Kidney (tissue), 13 donors: ENCODE measurements at regions not wholly inside any gene's neighbourhood (a gene's known extent, or its start where the extent isn't known, plus 50 kb on each side); places are given as distances from the start of the nearest gene placed in this dataset.

Source experiments
- DNase-seq, 5 donors: peaks; one replicate each; pipeline ENCODE4 v3.0.0-alpha.2; 2013 to 2020
- FAIRE-seq: peaks from 2 replicates; lab custom pipeline; 2012; peaks lifted over from hg19 to GRCh38; lab: Jason Lieb, UNC
- H3K27ac ChIP-seq, 2 donors: one replicate each; pipeline ENCODE4 v1.7.0; 2013; ENCODE audit warnings: low read depth in 2 of 2, low read length in 2 of 2, inconsistent platforms in 1 of 2
- H3K27me3 ChIP-seq: one replicate; pipeline ENCODE4 v1.7.1; 2013; ENCODE audit warnings: low read length, inconsistent platforms; ENCODE audit not compliant: control insufficient read depth, insufficient read depth
- H3K36me3 ChIP-seq, 3 donors: one replicate each; pipeline versions ENCODE4 v1.7.0 to v1.7.1; 2013; ENCODE audit warnings: low read length in 3 of 3, control low read depth in 1 of 3, inconsistent platforms in 1 of 3; ENCODE audit not compliant: insufficient read depth in 3 of 3, control insufficient read depth in 2 of 3
- H3K4me1 ChIP-seq, 3 donors: one replicate each; pipeline versions ENCODE4 v1.7.0 to v1.7.1; 2013; ENCODE audit warnings: low read length in 3 of 3, inconsistent platforms in 1 of 3, low read depth in 1 of 3; ENCODE audit not compliant: control insufficient read depth in 2 of 3, insufficient read depth in 2 of 3
- H3K4me3 ChIP-seq, 3 donors: one replicate each; pipeline versions ENCODE4 v1.7.0 to v1.8.1; 2013; ENCODE audit warnings: low read length in 3 of 3, control low read depth in 1 of 3, inconsistent platforms in 1 of 3
- H3K9ac ChIP-seq, 3 donors: one replicate each; pipeline versions ENCODE4 v1.7.0 to v1.7.1; 2013; ENCODE audit warnings: low read length in 3 of 3, control low read depth in 1 of 3, inconsistent platforms in 1 of 3
- H3K9me3 ChIP-seq, 3 donors: one replicate each; pipeline versions ENCODE4 v1.7.0 to v1.7.1; 2013; ENCODE audit warnings: low read length in 3 of 3, control low read depth in 1 of 3, inconsistent platforms in 1 of 3; ENCODE audit not compliant: control insufficient read depth in 2 of 3, insufficient read depth in 1 of 3
- intact Hi-C: fragments of 100-400 bp; cut with DNase I; formaldehyde crosslinking; loops from one replicate; pipeline ENCODE4 v1.11.1; 2022
- TF ChIP-seq, protein P1 (sequence below): IDR thresholded peaks from 3 replicates; pipeline ENCODE4 v1.5.1; 2012; ENCODE audit warnings: mild to moderate bottlenecking, moderate library complexity, borderline replicate concordance; ENCODE audit not compliant: insufficient read depth; ENCODE audit errors: extremely low read depth
- donor health status: control.
- donor health status: control.
- donor health status: control.
- donor health status: control.
- donor health status: control.
- donor health status: DM: yes; HTN: yes; CAD: no.
- donor health status: Normal renal cell carcinoma (clear cell type).

- Histone ChIP-seq H3K4me3 (no peak overlapping the region), H3K4me1 (no peaks in the 10 kb centered on the region), H3K27me3 (no peaks in the 10 kb centered on the region), H3K27ac (no peak overlapping the region), H3K9me3 (no peaks in the 10 kb centered on the region), H3K9ac (no peak overlapping the region), H3K36me3 (no peaks in the 10 kb centered on the region)
- no peak for FAIRE-seq
- DNase-seq: peak in 1 of 5 donors; percentile 1
- TF ChIP-seq, protein P1, sequence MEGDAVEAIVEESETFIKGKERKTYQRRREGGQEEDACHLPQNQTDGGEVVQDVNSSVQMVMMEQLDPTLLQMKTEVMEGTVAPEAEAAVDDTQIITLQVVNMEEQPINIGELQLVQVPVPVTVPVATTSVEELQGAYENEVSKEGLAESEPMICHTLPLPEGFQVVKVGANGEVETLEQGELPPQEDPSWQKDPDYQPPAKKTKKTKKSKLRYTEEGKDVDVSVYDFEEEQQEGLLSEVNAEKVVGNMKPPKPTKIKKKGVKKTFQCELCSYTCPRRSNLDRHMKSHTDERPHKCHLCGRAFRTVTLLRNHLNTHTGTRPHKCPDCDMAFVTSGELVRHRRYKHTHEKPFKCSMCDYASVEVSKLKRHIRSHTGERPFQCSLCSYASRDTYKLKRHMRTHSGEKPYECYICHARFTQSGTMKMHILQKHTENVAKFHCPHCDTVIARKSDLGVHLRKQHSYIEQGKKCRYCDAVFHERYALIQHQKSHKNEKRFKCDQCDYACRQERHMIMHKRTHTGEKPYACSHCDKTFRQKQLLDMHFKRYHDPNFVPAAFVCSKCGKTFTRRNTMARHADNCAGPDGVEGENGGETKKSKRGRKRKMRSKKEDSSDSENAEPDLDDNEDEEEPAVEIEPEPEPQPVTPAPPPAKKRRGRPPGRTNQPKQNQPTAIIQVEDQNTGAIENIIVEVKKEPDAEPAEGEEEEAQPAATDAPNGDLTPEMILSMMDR: no peak
- intact Hi-C loops: no loop called here
Measured at GRCh38 chrX:63958134-63958865, 173.3 kb upstream of the ARHGEF9 start.

GRCh38 chrX:63935835-63936234 lies 150.8 kb upstream of the ARHGEF9 start:
- DNase-seq (no peak), FAIRE-seq (no peak)
- Histone ChIP-seq H3K9ac (no peak overlapping the region), H3K9me3 (no peaks in the 10 kb centered on the region), H3K4me3 (no peak overlapping the region), H3K27me3 (no peaks in the 10 kb centered on the region), H3K27ac (no peak overlapping the region), H3K36me3 (no peaks in the 10 kb centered on the region), H3K4me1 (no peaks in the 10 kb centered on the region)
- intact Hi-C loops: no loop called here
- TF ChIP-seq, protein P1: no peak

- Histone ChIP-seq H3K9ac (no peak overlapping the region), H3K4me3 (no peak overlapping the region), H3K27ac (no peak overlapping the region), H3K4me1 (no peaks in the 10 kb centered on the region), H3K36me3 (no peaks in the 10 kb centered on the region), H3K9me3 (no peaks in the 10 kb centered on the region), H3K27me3 (no peaks in the 10 kb centered on the region)
- intact Hi-C loops: no loop called here
- DNase-seq: no peak
- TF ChIP-seq, protein P1: no peak
- FAIRE-seq: no peak
Measured at GRCh38 chrX:63934791-63935190, 149.8 kb upstream of the ARHGEF9 start.
